ENCODE measurements at regions not wholly inside any gene's neighbourhood (a gene's known extent, or its start where the extent isn't known, plus 50 kb on each side); places are given as distances from the start of the nearest gene placed in this dataset.

GRCh38 chr12:124503305-124503704 lies 64.1 kb downstream of the NCOR2 start:
- no peak for DNase-seq

GRCh38 chr12:124502379-124502778 lies 65.0 kb downstream of the NCOR2 start:
- DNase-seq: no peak

- DNase-seq: no peak
These were observed 65.6 kb downstream of the NCOR2 start for GRCh38 chr12:124501827-124502226.

- DNase-seq: no peak
These were observed 66.3 kb downstream of the NCOR2 start for GRCh38 chr12:124501112-124501561.

- no peak for DNase-seq
These were observed 67.5 kb downstream of the NCOR2 start for GRCh38 chr12:124499898-124500244.

GRCh38 chr12:124499190-124499753 lies 68.1 kb downstream of the NCOR2 start:
- no peak for DNase-seq

- DNase-seq: no peak
These were observed 68.9 kb downstream of the NCOR2 start for GRCh38 chr12:124498275-124499189.

- no peak for DNase-seq
These were observed 69.8 kb downstream of the NCOR2 start for GRCh38 chr12:124497658-124498057.

GRCh38 chr12:124497039-124497438 lies 70.4 kb downstream of the NCOR2 start:
- no peak for DNase-seq

- no peak for DNase-seq
These were observed 70.8 kb downstream of the NCOR2 start for GRCh38 chr12:124496584-124496983.

GRCh38 chr12:124495194-124495983 lies 72.0 kb downstream of the NCOR2 start:
- no peak for DNase-seq

GRCh38 chr12:124494751-124495129 lies 72.7 kb downstream of the NCOR2 start:
- DNase-seq: no peak

- DNase-seq: no peak
These were observed 73.3 kb downstream of the NCOR2 start for GRCh38 chr12:124493809-124494750.

- DNase-seq: no peak
These were observed 74.3 kb downstream of the NCOR2 start for GRCh38 chr12:124492879-124493808.

- no peak for DNase-seq
These were observed 75.5 kb downstream of the NCOR2 start for GRCh38 chr12:124491856-124492420.

GRCh38 chr12:124491310-124491709 lies 76.1 kb downstream of the NCOR2 start:
- no peak for DNase-seq

GRCh38 chr12:124490584-124491305 lies 76.7 kb downstream of the NCOR2 start:
- DNase-seq: no peak

GRCh38 chr12:124489915-124490583 lies 77.4 kb downstream of the NCOR2 start:
- no peak for DNase-seq

GRCh38 chr12:124489220-124489619 lies 78.2 kb downstream of the NCOR2 start:
- DNase-seq: no peak

- no peak for DNase-seq
These were observed 78.9 kb downstream of the NCOR2 start for GRCh38 chr12:124488520-124488919.

Measured in NCI-H2171 treated with DMSO at 0.1 percent for 48 hours (cell line).